Brain microvascular endothelial cell (primary cell): ENCODE measurements at regions not wholly inside any gene's neighbourhood (a gene's known extent, or its start where the extent isn't known, plus 50 kb on each side); places are given as distances from the start of the nearest gene placed in this dataset.

Experiments used
- DNase-seq: peaks from one replicate; pipeline ENCODE4 v3.0.0-alpha.2; 2020
- H3K27ac ChIP-seq: fragments of 250-450 bp; sonication (Bioruptor Pico); 2 replicates; pipeline ENCODE4 v1.5.1; 2020; ENCODE audit warnings: mild to moderate bottlenecking, moderate library complexity
- H3K27me3 ChIP-seq: fragments of 250-450 bp; sonication (Bioruptor Pico); replicated peaks from 2 replicates; pipeline ENCODE4 v1.5.1; 2020; ENCODE audit warnings: mild to moderate bottlenecking
- H3K36me3 ChIP-seq: fragments of 250-450 bp; sonication (Bioruptor Pico); replicated peaks from 2 replicates; pipeline ENCODE4 v1.5.1; 2020; ENCODE audit warnings: mild to moderate bottlenecking
- H3K4me3 ChIP-seq: 2 replicates; pipeline ENCODE4 v1.5.1; 2011; ENCODE audit warnings: low read depth, mild to moderate bottlenecking, control low read depth, low read length, moderate library complexity
- CTCF ChIP-seq: IDR thresholded peaks from 2 replicates; pipeline ENCODE4 v1.5.1; 2011; ENCODE audit warnings: low read depth, mild to moderate bottlenecking, moderate library complexity, low read length, control low read depth, inconsistent platforms; ENCODE audit errors: missing control alignments
- in situ Hi-C: cut with HindIII; loops from 2 replicates; pipeline ENCODE4 v1.10.0; 2017; ENCODE audit warnings: low sequenced_read_pairs, low pct_ligation_motif_present

DNA sequence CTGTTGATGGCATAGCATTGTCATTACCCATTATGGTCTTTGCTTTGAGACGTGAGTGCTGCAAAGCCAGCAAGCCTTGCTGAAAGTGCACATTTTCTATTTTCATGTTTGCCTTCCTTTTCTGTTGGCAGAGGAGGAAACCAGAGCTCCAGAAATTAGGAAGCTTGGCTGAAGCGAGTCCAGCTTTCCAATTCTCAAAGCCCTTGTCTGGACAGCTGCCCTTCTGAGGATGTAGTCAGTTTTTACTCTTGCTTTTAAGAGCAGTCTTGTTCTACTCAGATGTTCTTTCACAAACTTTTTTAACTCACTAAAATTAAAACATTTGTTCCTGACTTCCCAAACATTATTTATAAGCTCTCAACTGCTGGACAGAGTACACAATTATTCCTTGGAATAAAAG lies 93.8 kb downstream of the ICOS start:
- Histone ChIP-seq H3K4me3 (no peak overlapping the region), H3K27ac (no peak overlapping the region), H3K36me3 (no peaks in the 10 kb centered on the region), H3K27me3 (no peaks in the 10 kb centered on the region)
- in situ Hi-C loops: no loop called here
- no peak for TF ChIP-seq CTCF
- no peak for DNase-seq

GRCh38 chr2:204031056-204031455 lies 94.5 kb downstream of the ICOS start:
- no peak for DNase-seq
- Histone ChIP-seq H3K36me3 (no peaks in the 10 kb centered on the region), H3K27me3 (no peaks in the 10 kb centered on the region), H3K27ac (no peak overlapping the region), H3K4me3 (no peak overlapping the region)
- TF ChIP-seq CTCF: no peak
- in situ Hi-C loops: no loop called here

DNA sequence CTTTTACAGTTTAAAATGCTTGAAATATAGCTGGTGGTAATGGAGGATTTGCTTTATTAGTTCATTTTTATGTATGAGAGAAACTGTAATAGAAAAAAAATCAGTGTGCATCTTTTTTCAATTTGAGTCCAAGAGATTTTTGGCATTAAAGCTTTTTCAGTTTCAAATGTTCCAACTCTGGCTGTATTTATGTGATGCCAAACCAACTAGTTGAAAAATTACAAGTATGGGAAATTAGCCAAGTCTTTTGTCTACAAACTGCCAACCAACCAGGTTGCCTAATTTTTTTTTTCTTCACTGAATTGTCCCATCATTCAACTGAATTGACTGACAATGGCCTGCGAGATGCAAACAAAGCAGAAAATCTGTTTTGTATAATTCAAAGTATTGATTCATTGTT lies 95.7 kb downstream of the ICOS start:
- DNase-seq: no peak
- no peak overlapping the region for H3K4me3 ChIP-seq
- in situ Hi-C loops: no loop called here
- no peak for TF ChIP-seq CTCF
- H3K36me3 ChIP-seq: no peaks in the 10 kb centered on the region
- H3K27ac ChIP-seq: no peak overlapping the region
- no peaks in the 10 kb centered on the region for H3K27me3 ChIP-seq

- Histone ChIP-seq H3K27me3 (no peaks in the 10 kb centered on the region), H3K36me3 (no peaks in the 10 kb centered on the region), H3K4me3 (no peak overlapping the region), H3K27ac (no peak overlapping the region)
- in situ Hi-C loops: no loop called here
- no peak for DNase-seq
- no peak for TF ChIP-seq CTCF
These were observed 97.3 kb downstream of the ICOS start for GRCh38 chr2:204033611-204034495.

GRCh38 chr2:204036706-204037105 lies 100.1 kb downstream of the ICOS start:
- Histone ChIP-seq H3K4me3 (no peak overlapping the region), H3K27ac (no peak overlapping the region), H3K27me3 (no peaks in the 10 kb centered on the region), H3K36me3 (no peaks in the 10 kb centered on the region)
- no peak for DNase-seq
- in situ Hi-C loops: no loop called here
- TF ChIP-seq CTCF: no peak

GRCh38 chr2:204037286-204037685 lies 100.7 kb downstream of the ICOS start:
- H3K4me3 ChIP-seq: no peak overlapping the region
- TF ChIP-seq CTCF: no peak
- H3K36me3 ChIP-seq: no peaks in the 10 kb centered on the region
- no peaks in the 10 kb centered on the region for H3K27me3 ChIP-seq
- in situ Hi-C loops: no loop called here
- no peak overlapping the region for H3K27ac ChIP-seq
- DNase-seq: no peak
